ENCODE measurements at regions not wholly inside any gene's neighbourhood (a gene's known extent, or its start where the extent isn't known, plus 50 kb on each side); places are given as distances from the start of the nearest gene placed in this dataset.

DNA sequence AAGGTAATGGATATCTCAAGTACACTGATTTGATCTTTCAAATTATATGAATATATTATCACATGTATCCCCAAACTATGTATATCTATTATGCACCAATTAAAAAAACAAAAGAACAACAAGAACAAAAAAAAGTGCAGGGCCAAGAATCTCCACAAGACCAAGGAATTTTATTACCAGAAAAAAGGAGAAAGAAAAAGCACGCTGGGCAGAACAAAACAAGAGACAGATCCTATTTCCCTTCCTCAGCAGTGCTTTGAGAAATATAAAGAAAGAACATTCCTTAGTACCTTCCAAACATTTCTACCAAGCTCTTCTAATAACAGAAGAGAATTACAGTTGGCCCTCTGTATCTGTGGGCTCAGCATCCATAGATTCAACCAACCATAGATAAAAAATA, 144.7 kb upstream of the CREB1 start:
- H3K4me3 ChIP-seq = no peak overlapping the region
- intact Hi-C loops (cut with micrococcal nuclease; ENCODE audit: unreplicated experiment) = no loop called here
- no peaks in the 10 kb centered on the region for H3F3A ChIP-seq (ENCODE audit: insufficient read depth, low read depth)
- no peaks in the 10 kb centered on the region for H3K79me2 ChIP-seq (ENCODE audit: low read depth)
- no peak for DNase-seq
- H4K20me1 ChIP-seq (ENCODE audit: insufficient read depth) = no peaks in the 10 kb centered on the region
- no peaks in the 10 kb centered on the region for H3K4me1 ChIP-seq (replicated peaks; ENCODE audit: insufficient read depth)
- H3K36me3 ChIP-seq (ENCODE audit: low read depth) = no peaks in the 10 kb centered on the region
- H2AFZ ChIP-seq = no peak overlapping the region
- CTCF ChIA-PET = no interaction called here
- POLR2A ChIA-PET (ENCODE audit: unreplicated experiment) = no interaction called here
- no TSS peak for BruUV-seq (replicated peaks)
- no peaks in the 10 kb centered on the region for H3K9me3 ChIP-seq (ENCODE audit: insufficient read depth, low read depth)
- H3K4me2 ChIP-seq = no peak overlapping the region
- H3K27ac ChIP-seq = no peak overlapping the region
- H3K27me3 ChIP-seq (ENCODE audit: insufficient read depth, low read depth) = no peaks in the 10 kb centered on the region
- H3K9me2 ChIP-seq (ENCODE audit: insufficient read depth) = no peaks in the 10 kb centered on the region
- TF ChIP-seq EZH2 (IDR thresholded peaks at IDR 0.05; ENCODE audit: low read depth) = no peak
- TF ChIP-seq, protein P1, sequence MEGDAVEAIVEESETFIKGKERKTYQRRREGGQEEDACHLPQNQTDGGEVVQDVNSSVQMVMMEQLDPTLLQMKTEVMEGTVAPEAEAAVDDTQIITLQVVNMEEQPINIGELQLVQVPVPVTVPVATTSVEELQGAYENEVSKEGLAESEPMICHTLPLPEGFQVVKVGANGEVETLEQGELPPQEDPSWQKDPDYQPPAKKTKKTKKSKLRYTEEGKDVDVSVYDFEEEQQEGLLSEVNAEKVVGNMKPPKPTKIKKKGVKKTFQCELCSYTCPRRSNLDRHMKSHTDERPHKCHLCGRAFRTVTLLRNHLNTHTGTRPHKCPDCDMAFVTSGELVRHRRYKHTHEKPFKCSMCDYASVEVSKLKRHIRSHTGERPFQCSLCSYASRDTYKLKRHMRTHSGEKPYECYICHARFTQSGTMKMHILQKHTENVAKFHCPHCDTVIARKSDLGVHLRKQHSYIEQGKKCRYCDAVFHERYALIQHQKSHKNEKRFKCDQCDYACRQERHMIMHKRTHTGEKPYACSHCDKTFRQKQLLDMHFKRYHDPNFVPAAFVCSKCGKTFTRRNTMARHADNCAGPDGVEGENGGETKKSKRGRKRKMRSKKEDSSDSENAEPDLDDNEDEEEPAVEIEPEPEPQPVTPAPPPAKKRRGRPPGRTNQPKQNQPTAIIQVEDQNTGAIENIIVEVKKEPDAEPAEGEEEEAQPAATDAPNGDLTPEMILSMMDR (conservative IDR thresholded peaks at IDR 0.05) = no peak

DNA sequence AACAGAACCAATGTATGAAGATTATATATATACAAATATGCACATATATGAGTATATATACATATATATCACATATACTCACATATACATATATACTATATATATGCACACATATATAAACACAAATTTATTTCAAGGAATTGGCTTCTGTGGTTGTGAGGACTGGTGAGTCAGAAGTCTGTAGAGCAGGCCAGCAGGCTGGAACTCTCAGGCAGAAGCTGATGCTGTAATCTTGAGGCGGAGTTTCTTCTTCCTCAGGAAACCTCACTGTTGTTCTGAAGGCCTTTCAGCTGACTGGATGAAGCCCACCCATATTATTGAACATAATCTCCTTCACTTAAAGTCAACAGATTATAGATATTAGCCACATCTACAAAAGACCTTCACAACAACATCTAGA, 143.9 kb upstream of the CREB1 start:
- Histone ChIP-seq H3K4me3 (no peak overlapping the region), H3K36me3 (ENCODE audit: low read depth) (no peaks in the 10 kb centered on the region), H3F3A (ENCODE audit: insufficient read depth, low read depth) (no peaks in the 10 kb centered on the region), H3K9me2 (ENCODE audit: insufficient read depth) (no peaks in the 10 kb centered on the region), H3K27me3 (ENCODE audit: insufficient read depth, low read depth) (no peaks in the 10 kb centered on the region), H3K9me3 (ENCODE audit: insufficient read depth, low read depth) (no peaks in the 10 kb centered on the region), H3K4me2 (no peak overlapping the region), H3K4me1 (replicated peaks; ENCODE audit: insufficient read depth) (no peaks in the 10 kb centered on the region), H2AFZ (no peak overlapping the region), H3K79me2 (ENCODE audit: low read depth) (no peaks in the 10 kb centered on the region), H4K20me1 (ENCODE audit: insufficient read depth) (no peaks in the 10 kb centered on the region), H3K27ac (no peak overlapping the region)
- intact Hi-C loops (cut with micrococcal nuclease; ENCODE audit: unreplicated experiment) = no loop called here
- ChIA-PET POLR2A (ENCODE audit: unreplicated experiment) (no interaction called here), CTCF (no interaction called here)
- DNase-seq = no peak
- TF ChIP-seq, protein P1 (conservative IDR thresholded peaks at IDR 0.05) = no peak
- no peak for TF ChIP-seq EZH2 (IDR thresholded peaks at IDR 0.05; ENCODE audit: low read depth)
- BruUV-seq (replicated peaks) = no TSS peak

DNA sequence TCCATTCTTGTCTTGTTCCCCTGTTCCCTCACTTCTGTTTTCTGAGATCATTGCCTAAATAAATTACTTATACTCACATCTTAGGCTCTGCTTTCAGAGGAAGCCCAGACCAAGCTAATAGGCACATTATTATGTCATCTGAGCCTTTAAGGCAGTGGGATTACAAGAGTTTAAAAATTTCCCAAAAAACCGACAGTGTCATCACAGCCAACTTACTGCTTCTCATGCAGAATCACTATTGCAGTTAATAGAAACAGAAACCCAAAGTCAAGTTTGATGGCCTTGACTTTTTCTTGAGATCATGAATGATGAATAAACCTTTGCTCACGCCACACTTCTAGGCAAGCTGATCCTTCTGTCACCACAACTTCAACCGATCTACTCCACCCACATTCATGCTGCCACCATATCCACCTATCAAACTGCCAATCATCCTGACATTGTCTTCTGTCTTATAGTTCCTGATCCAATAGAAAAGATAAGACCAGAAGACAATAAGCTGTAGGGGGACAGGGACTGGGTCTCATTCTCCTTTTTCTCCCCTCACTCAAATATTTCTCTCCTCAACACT, 142.7 kb upstream of the CREB1 start:
- Histone ChIP-seq H3K27ac (no peak overlapping the region), H3K79me2 (ENCODE audit: low read depth) (no peaks in the 10 kb centered on the region), H3F3A (ENCODE audit: insufficient read depth, low read depth) (no peaks in the 10 kb centered on the region), H3K4me1 (replicated peaks; ENCODE audit: insufficient read depth) (no peaks in the 10 kb centered on the region), H3K9me3 (ENCODE audit: insufficient read depth, low read depth) (no peaks in the 10 kb centered on the region), H3K9me2 (ENCODE audit: insufficient read depth) (no peaks in the 10 kb centered on the region), H3K27me3 (ENCODE audit: insufficient read depth, low read depth) (no peaks in the 10 kb centered on the region), H3K4me2 (no peak overlapping the region), H4K20me1 (ENCODE audit: insufficient read depth) (no peaks in the 10 kb centered on the region), H3K36me3 (ENCODE audit: low read depth) (no peaks in the 10 kb centered on the region), H2AFZ (no peak overlapping the region), H3K4me3 (no peak overlapping the region)
- CTCF ChIA-PET = no interaction called here
- no TSS peak for BruUV-seq (replicated peaks)
- intact Hi-C loops (cut with micrococcal nuclease; ENCODE audit: unreplicated experiment) = no loop called here
- no peak for DNase-seq
- POLR2A ChIA-PET (ENCODE audit: unreplicated experiment) = no interaction called here
- TF ChIP-seq, protein P1 (conservative IDR thresholded peaks at IDR 0.05) = no peak
- no peak for TF ChIP-seq EZH2 (IDR thresholded peaks at IDR 0.05; ENCODE audit: low read depth)

Data from PC-9 (cell line).